Activated T-cell treated with anti-CD3 and anti-CD28 coated beads, Interleukin-2, amount 50 U/mL, for 4 hours (primary cell): ENCODE measurements at regions not wholly inside any gene's neighbourhood (a gene's known extent, or its start where the extent isn't known, plus 50 kb on each side); places are given as distances from the start of the nearest gene placed in this dataset.

Experiments used
- ATAC-seq, 2 donors: fragments of 200-7000 bp; cut with Tn5 transposase; one replicate each; pipeline ENCODE4 v1.10.0; 2021
- DNase-seq: peaks from one replicate; pipeline ENCODE4 v3.0.0-alpha.2; 2020
- H3K27me3 Mint-ChIP-seq: one replicate; pipeline ENCODE4 v1.8.0; 2021; ENCODE audit warnings: low read depth, mixed read lengths
- H3K36me3 Mint-ChIP-seq: one replicate; pipeline ENCODE4 v1.8.0; 2022; ENCODE audit warnings: mixed read lengths; ENCODE audit not compliant: insufficient read depth
- H3K4me1 Mint-ChIP-seq: one replicate; pipeline ENCODE4 v1.8.0; 2021; ENCODE audit warnings: low read depth, mixed read lengths
- H3K4me3 Mint-ChIP-seq: one replicate; pipeline ENCODE4 v1.8.0; 2021; ENCODE audit warnings: mild to moderate bottlenecking, moderate library complexity, mixed read lengths
- H3K9me3 Mint-ChIP-seq: one replicate; pipeline ENCODE4 v1.8.0; 2021; ENCODE audit warnings: mixed read lengths

DNA sequence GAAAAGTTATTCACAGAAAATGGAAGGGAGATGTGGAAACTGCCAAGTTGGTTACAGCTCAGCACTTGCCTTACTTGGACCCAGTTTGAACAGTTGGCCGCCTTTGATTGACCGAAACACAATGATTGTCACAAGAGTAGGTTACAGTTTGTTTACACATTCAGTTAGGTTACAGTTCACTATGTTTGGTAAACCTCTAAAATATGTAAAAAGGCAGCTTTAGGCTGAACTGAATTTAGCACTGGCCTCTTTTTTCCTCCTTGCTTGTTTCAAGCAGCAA is 116.2 kb downstream of the OLIG3 start:
- Mint-ChIP-seq H3K27me3 (no peaks in the 10 kb centered on the region), H3K9me3 (peaks cover 4% of the 10 kb centered on the region)
- DNase-seq = no peak

DNA sequence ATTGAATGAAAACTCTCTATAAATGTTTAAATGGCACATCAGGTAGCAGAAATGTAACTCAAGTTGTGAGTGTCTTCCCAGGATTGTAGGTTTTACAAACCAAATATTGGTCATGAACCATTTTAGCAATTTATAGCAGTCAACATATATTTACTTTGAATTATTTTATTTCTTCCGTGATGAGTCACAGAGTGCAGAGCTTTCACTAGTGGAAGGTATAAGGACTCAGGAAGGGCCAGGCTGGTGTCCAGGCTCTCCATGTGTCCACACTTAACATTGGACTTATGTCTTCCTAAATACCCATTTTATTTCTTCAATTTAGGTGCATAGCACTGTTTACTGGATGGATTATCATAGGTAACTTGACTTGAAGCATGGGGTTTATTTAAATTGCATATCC is 120.9 kb downstream of the OLIG3 start:
- H3K4me3 Mint-ChIP-seq = no peak overlapping the region
- no peaks in the 10 kb centered on the region for H3K27me3 Mint-ChIP-seq
- H3K36me3 Mint-ChIP-seq = no peaks in the 10 kb centered on the region
- H3K4me1 Mint-ChIP-seq = peaks cover 12% of the 10 kb centered on the region
- DNase-seq (no peak), ATAC-seq (no peak)
- no peaks in the 10 kb centered on the region for H3K9me3 Mint-ChIP-seq

More for the DNA sequence above, 116.2 kb downstream of the OLIG3 start:
- no peak for ATAC-seq
- H3K4me1 Mint-ChIP-seq = peaks cover 20% of the 10 kb centered on the region
- no peaks in the 10 kb centered on the region for H3K36me3 Mint-ChIP-seq
- H3K4me3 Mint-ChIP-seq = no peak overlapping the region

- DNase-seq (no peak), ATAC-seq (no peak)
- peaks cover 12% of the 10 kb centered on the region for H3K4me1 Mint-ChIP-seq
- H3K36me3 Mint-ChIP-seq = no peaks in the 10 kb centered on the region
- no peak overlapping the region for H3K4me3 Mint-ChIP-seq
- H3K27me3 Mint-ChIP-seq = no peaks in the 10 kb centered on the region
- H3K9me3 Mint-ChIP-seq = no peaks in the 10 kb centered on the region
Observed at GRCh38 chr6:137372532-137372931, 121.7 kb downstream of the OLIG3 start.

DNA sequence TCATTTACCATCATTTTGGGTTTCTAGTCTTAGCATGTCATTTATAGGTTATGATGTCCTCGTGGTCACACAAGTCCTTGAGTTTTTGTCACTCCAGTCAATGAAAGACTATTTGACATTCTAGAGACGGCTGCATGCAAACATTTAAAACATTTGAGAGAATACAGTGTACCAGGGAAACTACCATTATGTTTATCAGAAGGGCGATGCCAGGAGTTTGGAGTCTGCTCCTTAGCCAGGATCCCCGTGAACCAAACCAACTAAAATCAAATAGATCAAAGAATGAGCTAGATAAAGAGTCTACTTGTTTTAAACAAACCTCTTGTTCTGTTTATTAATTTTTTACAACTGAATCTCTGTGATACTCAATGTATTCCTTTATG is 122.6 kb downstream of the OLIG3 start:
- Mint-ChIP-seq H3K9me3 (no peaks in the 10 kb centered on the region), H3K36me3 (no peaks in the 10 kb centered on the region), H3K4me3 (no peak overlapping the region), H3K4me1 (peaks cover 12% of the 10 kb centered on the region), H3K27me3 (no peaks in the 10 kb centered on the region)
- DNase-seq (no peak), ATAC-seq (no peak)

DNA sequence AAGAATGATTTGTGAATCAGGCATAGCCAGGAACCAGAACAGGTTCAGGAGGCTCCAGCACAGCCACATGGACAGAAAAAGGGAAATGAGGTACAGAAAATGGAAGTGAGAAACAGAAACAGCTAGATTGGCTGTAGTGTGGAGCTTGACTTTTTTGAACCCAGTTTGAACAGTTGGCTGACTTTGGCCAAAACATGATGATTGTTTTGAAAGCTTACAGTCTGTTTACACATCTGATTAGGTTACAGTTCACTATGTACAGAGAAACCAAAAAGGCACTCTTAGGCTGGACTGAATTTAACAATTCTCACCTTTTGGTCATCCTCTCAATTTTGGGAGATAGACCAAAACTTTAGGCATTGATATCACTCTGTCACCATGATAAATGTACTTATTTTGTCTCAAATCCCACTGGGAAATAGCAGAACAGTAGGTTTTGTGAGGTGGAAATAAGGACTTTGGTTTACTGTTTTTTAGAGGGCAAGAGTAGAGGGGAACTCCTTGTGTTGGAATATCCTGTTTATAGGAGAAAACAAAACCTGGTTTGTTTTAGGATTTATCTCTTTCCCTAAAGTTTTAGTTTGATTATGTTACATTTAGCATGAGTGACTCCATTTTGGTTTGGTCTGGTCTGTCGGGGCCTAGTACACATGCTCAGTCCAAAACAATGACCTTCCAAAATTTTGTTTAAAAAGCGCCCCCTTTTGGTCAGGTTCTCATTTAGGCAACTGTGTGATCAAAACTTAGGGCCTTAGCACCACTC is 123.1 kb downstream of the OLIG3 start:
- H3K4me3 Mint-ChIP-seq = no peak overlapping the region
- peaks cover 7% of the 10 kb centered on the region for H3K4me1 Mint-ChIP-seq
- H3K27me3 Mint-ChIP-seq = no peaks in the 10 kb centered on the region
- no peaks in the 10 kb centered on the region for H3K9me3 Mint-ChIP-seq
- ATAC-seq = no peak
- no peak for DNase-seq
- H3K36me3 Mint-ChIP-seq = no peaks in the 10 kb centered on the region

DNA sequence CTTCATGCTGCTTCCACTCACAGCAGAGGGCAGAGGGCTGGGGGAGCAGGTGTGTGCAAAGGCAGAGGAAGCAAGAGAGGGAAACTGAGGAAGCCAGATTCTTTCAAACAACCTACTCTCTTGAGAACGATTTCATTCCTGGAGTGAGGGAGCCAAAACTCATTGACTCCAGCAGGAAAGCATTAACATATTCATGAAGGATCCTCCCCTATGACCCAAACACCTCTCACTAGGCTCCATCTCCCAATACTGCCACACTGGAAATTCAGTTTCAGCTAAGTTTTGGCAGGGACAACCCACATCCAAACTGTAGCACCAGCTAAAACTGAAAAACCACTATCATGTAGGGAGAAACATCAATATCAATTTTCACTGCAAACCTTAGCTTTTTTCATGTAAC is 125.1 kb downstream of the OLIG3 start:
- no peaks in the 10 kb centered on the region for H3K9me3 Mint-ChIP-seq
- no peak overlapping the region for H3K4me3 Mint-ChIP-seq
- no peak for DNase-seq
- H3K36me3 Mint-ChIP-seq = no peaks in the 10 kb centered on the region
- H3K4me1 Mint-ChIP-seq = peaks cover 7% of the 10 kb centered on the region
- no peaks in the 10 kb centered on the region for H3K27me3 Mint-ChIP-seq
- ATAC-seq = no peak

DNA sequence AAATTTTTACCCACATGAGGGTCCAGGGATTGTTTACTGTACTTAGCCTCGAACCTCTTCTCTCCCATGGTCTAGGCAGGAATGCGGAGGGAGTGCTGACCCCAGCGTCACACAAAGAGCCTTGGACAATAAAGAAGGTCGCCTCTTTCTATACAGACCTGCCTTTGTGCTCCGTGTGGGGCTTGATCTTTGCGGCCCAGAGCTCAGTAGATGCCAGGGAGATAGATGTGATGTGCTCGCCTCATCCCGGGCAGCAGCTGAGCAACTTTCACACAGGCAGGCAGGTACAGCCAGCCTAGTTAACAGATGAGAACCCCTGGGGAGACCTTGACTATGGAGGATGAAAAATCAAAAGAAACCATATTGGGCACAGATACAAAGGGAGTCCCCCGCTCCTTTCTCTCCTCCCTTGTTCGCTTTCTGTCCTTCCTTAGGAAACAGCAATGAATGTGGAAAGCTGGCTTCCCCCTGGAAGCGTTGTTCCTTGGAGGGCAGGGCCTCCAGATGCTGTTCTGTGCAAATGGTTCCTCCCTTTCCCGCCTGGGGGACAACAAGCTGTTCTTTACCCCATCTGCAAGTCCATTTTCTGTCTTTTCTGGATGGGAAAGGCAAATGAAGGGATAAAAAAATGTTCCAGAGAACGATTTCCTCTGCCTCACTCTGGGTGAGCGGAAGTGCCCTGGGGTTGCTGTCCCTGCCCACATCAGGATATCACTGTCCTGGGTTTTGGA is 128.3 kb downstream of the OLIG3 start:
- H3K4me1 Mint-ChIP-seq = peaks cover 28% of the 10 kb centered on the region
- DNase-seq (no peak), ATAC-seq (no peak)

GRCh38 chr6:137363805-137364138 is 130.4 kb downstream of the OLIG3 start:
- Mint-ChIP-seq H3K36me3 (no peaks in the 10 kb centered on the region), H3K4me3 (peak overlapping the region; percentile 4), H3K27me3 (no peaks in the 10 kb centered on the region), H3K4me1 (peaks cover 28% of the 10 kb centered on the region), H3K9me3 (no peaks in the 10 kb centered on the region)
- ATAC-seq = peak; percentile 82 to 92
- no peak for DNase-seq

More for the DNA sequence above, 128.3 kb downstream of the OLIG3 start:
- H3K4me3 Mint-ChIP-seq = no peak overlapping the region
- no peaks in the 10 kb centered on the region for H3K9me3 Mint-ChIP-seq
- no peaks in the 10 kb centered on the region for H3K27me3 Mint-ChIP-seq
- H3K36me3 Mint-ChIP-seq = no peaks in the 10 kb centered on the region

DNA sequence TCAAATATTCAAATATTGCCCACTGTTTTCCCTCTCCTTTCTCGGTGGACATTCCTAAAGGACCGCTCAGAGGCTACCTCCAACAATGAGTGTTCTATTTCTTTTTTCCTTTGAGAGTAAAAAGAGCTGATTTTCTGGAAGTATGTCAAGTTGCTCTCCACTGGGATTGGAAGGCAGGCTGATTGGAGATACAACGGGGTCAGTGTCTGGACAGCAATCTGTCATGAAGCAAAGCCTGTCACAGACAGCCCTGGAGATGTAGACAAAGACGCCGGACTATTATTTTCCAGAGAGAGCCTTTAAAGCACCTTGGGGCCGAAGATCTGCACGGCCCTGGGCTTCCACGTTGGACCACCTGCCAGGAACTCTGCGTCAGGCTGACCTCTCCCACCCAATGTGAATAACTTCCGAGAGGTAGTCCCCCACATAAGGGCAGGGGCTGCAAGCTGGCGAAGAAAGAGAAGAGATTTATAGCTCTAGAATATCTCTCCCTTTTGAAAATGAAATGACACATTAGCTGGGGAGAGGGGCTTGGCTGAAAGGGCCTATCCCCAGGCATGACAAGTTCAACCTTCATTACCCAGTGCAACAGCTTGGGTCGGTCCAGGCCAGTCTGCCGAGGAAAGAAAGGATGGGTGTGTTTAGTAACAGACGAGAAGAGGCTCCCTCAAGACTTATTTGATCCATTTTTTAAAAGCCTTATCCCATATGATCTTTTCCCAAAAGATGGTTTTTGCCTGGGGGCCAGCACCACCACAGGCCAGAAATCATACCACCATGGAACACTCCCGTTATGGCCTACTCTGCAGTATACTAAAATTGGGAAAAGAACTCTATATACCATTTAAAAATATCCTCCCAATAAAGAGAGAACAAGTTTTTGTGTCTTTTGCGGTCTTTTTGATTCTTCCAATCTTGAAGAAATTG is 131.1 kb downstream of the OLIG3 start:
- H3K36me3 Mint-ChIP-seq = no peaks in the 10 kb centered on the region
- ATAC-seq = peak in 1 of 2 donors; percentile 35
- peaks cover 2% of the 10 kb centered on the region for H3K27me3 Mint-ChIP-seq
- DNase-seq = no peak
- H3K9me3 Mint-ChIP-seq = no peaks in the 10 kb centered on the region
- peaks cover 28% of the 10 kb centered on the region for H3K4me1 Mint-ChIP-seq
- peak overlapping the region; percentile 4 for H3K4me3 Mint-ChIP-seq

DNA sequence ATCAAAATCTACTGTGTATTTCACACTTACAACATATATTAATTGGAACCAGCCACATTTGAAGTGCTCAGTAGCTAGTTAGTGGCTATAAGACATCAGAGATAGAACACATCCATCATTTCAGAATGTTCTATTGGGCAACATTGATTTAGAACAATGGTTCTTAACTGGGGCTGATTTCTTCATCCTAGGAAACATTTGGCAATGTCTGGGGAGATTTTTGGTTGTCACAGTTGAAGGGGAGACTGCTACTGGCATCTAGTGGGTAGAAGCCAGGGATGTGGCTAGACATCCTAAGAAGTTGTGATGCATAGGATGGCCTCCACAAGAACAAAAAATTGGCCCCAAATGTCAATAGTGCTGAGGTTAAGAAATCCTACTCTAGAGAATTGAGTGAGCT is 132.5 kb downstream of the OLIG3 start:
- DNase-seq = no peak
- Mint-ChIP-seq H3K9me3 (no peaks in the 10 kb centered on the region), H3K4me1 (peaks cover 28% of the 10 kb centered on the region), H3K27me3 (peaks cover 4% of the 10 kb centered on the region), H3K36me3 (no peaks in the 10 kb centered on the region), H3K4me3 (no peak overlapping the region)
- no peak for ATAC-seq

DNA sequence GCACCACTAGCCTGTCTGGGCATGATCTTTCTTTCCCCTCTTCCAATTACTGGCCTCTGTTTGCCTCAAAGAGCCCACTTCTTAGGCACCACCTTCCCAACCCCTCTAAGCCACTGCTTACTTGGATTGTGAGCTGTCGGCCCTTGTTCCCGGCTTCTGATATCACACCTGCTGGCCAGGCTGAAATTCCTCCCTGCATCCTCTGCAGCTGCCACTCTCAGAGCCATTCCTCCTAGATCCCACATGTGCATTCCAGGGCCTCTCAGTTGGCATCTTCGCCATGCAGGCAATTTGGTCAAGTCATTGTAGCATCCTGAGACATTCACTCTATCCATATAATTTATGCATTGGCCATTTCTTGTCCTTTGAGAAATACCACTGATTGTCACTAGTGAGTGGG is 135.9 kb downstream of the OLIG3 start:
- ATAC-seq = no peak
- Mint-ChIP-seq H3K27me3 (peaks cover 4% of the 10 kb centered on the region), H3K36me3 (no peaks in the 10 kb centered on the region), H3K9me3 (no peaks in the 10 kb centered on the region), H3K4me3 (no peak overlapping the region), H3K4me1 (peaks cover 24% of the 10 kb centered on the region)
- no peak for DNase-seq

- peaks cover 4% of the 10 kb centered on the region for H3K27me3 Mint-ChIP-seq
- no peak overlapping the region for H3K4me3 Mint-ChIP-seq
- no peaks in the 10 kb centered on the region for H3K36me3 Mint-ChIP-seq
- ATAC-seq = no peak
- H3K9me3 Mint-ChIP-seq = no peaks in the 10 kb centered on the region
- peaks cover 24% of the 10 kb centered on the region for H3K4me1 Mint-ChIP-seq
- no peak for DNase-seq
Observed at GRCh38 chr6:137357948-137358266, 136.3 kb downstream of the OLIG3 start.

DNA sequence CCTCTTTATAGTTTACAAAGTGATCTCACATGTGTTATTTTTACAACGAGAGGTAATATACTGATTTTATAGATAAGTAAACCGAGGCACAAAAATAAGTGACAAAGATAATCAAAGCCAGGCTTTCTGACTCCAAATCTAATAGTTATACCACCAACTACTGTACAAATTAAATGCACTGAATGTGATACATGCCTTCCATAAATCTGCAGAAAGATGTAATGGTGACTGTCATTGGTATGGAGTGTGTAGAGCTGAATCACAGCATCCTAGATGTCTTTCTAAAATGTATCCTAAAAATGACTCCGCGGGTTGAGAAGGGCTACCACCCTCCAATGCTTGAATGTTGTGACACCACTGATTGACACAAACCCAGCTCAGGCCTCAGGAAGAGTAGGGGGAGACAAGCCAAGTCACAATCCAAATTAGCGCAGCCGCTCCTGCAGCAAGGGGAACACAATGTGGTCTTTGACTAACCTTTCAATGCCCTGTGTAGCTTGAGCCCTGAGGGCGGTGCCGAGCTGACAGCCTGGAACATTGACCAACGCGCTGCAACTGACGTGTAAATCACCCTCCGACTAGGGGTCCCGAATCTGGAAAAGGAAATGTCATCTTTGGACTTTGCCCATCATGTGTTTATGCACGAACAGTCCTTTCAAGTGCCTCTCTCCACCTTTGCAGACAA is 136.8 kb downstream of the OLIG3 start:
- Mint-ChIP-seq H3K4me1 (peaks cover 22% of the 10 kb centered on the region), H3K27me3 (peaks cover 4% of the 10 kb centered on the region), H3K4me3 (no peak overlapping the region), H3K36me3 (no peaks in the 10 kb centered on the region), H3K9me3 (no peaks in the 10 kb centered on the region)
- ATAC-seq (no peak), DNase-seq (no peak)

GRCh38 chr6:137353842-137354397 is 134.7 kb upstream of the IFNGR1 start:
- H3K4me1 Mint-ChIP-seq = peaks cover 16% of the 10 kb centered on the region
- H3K4me3 Mint-ChIP-seq = no peak overlapping the region
- DNase-seq = no peak
- H3K9me3 Mint-ChIP-seq = no peaks in the 10 kb centered on the region
- peaks cover 4% of the 10 kb centered on the region for H3K27me3 Mint-ChIP-seq
- ATAC-seq = no peak
- H3K36me3 Mint-ChIP-seq = no peaks in the 10 kb centered on the region
